Bone marrow (tissue), 2 donors: ENCODE measurements at regions not wholly inside any gene's neighbourhood (a gene's known extent, or its start where the extent isn't known, plus 50 kb on each side); places are given as distances from the start of the nearest gene placed in this dataset.
A peak's percentile ranks its signal among the peaks of the same experiment; 100 is the strongest.

Experiments used
- DNase-seq, 2 donors: peaks; one replicate each; lab custom pipeline; 2025; lab: John Stamatoyannopoulos, UW

DNA sequence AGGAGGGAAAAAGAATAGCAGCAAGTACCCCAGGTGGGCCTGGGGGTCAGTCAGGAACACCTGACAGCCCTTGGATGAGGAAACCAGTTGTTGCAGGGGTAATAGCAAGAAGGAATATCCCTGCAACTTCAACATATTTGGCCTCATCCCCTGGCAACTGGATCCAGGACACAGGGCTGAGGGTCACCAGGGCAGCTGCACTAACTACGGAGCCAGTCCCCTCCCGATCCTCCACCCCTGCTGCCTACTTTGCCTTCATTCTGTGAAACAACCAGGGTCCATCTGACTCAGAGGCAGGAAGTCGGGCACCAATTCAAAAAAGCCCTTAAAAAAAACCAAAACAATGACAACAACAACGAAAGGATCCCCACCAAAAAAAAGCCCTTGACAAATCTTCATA is 52.9 kb downstream of the FRMPD3 start:
- DNase-seq, result no peak

DNA sequence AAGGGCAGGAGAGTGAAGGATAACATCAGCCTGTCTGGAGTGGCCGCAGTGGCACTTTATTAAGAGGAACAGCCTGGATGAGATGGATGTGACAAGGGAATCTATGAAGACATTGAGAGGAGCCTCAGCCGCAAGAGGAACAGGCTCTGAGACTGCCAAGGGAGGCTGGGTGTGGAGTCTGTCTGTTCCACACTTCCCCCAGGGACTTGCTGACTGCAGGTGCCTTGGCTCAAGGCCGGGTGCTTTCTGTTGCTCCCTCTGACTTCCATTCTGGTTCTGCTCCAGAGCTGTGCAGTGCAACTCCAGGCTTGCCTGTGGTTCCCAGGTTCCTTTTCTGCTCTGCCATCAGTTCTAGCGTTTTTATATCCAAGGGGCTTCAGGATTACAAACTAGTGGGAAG is 54.6 kb downstream of the FRMPD3 start:
- DNase-seq, result no peak

DNA sequence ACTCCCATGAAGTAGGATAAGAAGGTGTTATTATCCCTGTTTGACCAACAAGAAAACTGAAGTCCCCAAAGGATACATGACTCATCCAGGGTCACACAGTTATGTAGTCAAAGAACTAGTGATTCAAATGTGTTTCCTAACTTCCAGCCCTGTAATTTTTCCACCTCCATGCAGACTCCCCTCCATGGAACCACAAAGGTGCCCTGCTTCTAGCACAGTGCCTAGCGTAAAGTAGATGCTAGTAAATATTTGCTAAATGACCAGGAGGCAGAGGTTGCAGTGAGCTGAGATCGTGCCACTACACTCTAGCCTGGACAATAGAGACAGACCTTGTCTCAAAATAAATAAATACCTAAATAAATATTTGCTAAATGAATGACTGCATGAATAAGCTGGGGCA is 55.8 kb downstream of the FRMPD3 start:
- DNase-seq, result no peak

- no peak for DNase-seq
Observed at GRCh38 chrX:107506596-107507031, 57.2 kb downstream of the FRMPD3 start.

GRCh38 chrX:107507093-107507743 is 57.8 kb downstream of the FRMPD3 start:
- no peak for DNase-seq

DNA sequence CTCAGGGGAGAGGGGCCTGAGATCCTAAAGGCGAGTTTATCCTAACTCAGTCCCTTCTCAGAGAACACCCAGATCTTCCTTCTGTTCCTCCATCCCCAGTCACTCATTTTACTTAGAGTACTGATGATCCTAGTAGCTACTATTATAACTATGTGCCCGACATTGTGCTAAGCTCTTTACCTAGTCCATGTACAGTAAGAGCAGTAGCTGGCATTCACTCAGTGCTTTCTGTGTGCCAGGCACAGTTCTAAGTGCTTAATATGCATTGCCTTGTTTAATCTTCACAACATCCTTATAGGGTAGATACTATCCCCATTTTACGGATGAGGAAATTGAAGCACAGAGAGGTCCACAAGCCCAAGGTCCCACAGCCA is 58.3 kb downstream of the FRMPD3 start:
- DNase-seq, result no peak

DNA sequence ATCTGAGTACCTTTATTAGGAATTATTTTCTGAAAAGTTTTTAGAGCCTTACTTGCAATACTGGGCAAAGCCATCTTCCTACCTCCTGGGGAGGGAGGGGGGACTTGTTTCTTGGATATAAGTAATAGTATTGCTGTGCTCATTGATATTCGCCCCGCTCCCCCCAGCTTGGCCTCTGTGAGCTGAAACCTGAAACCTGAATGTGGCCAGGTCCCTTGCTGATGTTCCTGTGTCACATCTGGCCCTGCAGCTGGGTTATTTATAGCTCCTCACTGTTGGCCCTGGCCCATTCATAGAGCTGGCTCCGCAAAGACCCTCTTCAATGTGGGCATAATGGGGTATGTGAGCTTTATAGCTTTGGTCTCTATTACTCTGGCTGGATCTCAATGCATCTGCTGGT is 59.5 kb downstream of the FRMPD3 start:
- no peak for DNase-seq

- no peak for DNase-seq
Observed at GRCh38 chrX:107514944-107515343, 65.5 kb downstream of the FRMPD3 start.

- DNase-seq, result no peak
Observed at GRCh38 chrX:107521877-107522586, 72.6 kb downstream of the FRMPD3 start.

- DNase-seq, result no peak
Observed at GRCh38 chrX:107522901-107523300, 73.4 kb downstream of the FRMPD3 start.

DNA sequence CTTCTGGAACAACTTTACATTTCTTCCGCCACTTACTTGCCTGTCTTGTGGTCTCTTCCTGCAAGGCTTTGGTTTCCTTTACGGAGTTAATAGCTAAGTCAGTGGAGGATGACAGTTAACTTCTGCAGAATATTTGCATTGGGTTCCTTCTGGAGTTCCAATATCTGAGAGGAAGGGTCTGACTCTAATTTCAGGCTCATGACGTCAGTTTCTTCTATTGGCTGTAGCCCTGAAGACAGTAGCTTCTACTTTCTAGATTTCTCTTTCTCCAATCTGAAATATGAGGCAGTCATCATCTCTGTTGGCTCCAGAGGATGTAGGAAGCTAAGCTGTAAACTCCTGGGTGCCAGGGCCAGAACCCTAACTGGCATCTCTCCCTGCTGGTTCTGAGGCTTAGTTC is 76.7 kb downstream of the FRMPD3 start:
- DNase-seq, result no peak

GRCh38 chrX:107530141-107530540 is 80.7 kb downstream of the FRMPD3 start:
- no peak for DNase-seq

DNA sequence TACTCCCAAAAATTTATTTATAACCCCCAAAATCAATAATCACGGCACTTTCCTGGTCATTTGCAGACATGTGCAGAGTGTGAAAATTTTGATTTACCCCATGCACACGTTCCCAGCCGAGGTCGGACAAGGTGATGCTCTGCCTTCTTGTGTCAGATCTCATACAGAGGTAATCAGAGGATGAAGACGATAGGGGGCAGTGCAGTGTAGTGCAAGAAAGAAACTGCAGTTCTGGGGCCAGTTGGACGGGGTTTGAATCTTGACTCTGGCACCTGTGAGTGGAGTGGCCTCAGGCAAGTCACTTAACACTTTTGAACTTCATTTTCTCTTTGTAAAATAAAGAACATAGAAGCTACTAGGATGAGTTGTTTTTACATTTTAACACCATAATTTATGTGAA is 88.4 kb downstream of the FRMPD3 start:
- DNase-seq, result peak in 1 of 2 donors; percentile 7

- DNase-seq, result no peak
Observed at GRCh38 chrX:107541244-107541643, 87.1 kb upstream of the PRPS1 start.

- DNase-seq, result no peak
Observed at GRCh38 chrX:107542040-107542439, 86.3 kb upstream of the PRPS1 start.

DNA sequence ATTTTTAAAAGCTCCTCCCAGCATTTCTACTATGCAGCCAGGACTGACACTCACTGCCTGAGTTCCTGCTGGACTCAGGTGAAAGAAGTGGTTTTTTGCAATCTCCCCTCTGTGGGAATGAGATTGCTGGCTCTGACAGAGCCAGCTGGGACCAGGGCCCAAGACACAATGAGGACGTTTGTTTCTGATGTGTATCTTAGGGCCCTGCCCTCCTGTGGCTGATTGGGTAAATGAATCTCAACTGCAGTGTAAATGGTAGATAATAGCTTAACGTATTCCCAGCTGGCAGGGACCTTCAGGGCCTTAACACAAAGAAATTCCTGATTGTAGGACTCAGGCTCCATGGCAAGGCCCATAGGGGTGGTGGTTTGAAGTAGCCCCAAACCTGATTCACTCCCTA is 85.8 kb upstream of the PRPS1 start:
- no peak for DNase-seq

DNA sequence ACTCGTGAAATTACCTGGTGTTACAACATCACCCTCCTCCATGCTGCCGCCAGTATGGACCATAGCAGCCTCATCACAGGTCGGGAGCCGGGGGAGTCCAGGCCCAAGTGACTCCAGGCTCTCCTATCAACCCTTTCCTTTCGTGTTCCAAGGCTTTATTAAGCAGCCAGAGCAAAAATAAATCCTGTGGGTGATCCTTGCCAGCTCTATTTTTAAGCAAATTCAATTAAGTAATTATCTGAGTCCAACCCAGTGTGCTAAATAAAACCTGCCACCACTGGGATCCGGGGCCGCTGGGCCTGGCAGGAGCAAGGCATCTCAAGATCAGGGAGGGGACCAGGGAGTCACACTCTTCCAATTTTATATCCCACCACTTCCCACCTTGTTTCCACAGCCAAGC is 80.7 kb upstream of the PRPS1 start:
- DNase-seq, result no peak

DNA sequence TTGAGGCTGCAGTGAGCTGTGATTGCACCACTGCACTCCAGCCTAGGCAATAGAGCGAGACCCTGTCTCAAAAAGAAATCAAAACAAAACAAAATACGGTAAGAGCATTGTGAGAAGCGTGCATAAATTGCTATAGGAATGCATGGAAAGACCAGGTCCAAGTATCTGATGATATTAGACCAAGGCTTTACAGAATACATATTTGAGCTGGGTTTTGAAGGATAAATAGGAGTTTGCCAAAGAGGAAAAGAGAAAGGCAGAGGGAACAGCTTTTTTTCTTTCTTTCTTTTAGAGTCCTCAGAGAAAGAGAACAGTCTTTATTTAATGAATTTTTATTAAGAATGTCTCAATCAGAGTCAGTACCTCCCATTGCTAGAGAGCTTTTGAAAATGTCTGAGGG is 79.5 kb upstream of the PRPS1 start:
- DNase-seq, result no peak

- no peak for DNase-seq
Observed at GRCh38 chrX:107549504-107549903, 78.8 kb upstream of the PRPS1 start.

GRCh38 chrX:107551546-107551945 is 76.8 kb upstream of the PRPS1 start:
- DNase-seq, result no peak

GRCh38 chrX:107552930-107553329 is 75.4 kb upstream of the PRPS1 start:
- DNase-seq, result no peak

GRCh38 chrX:107556967-107557366 is 71.3 kb upstream of the PRPS1 start:
- no peak for DNase-seq

DNA sequence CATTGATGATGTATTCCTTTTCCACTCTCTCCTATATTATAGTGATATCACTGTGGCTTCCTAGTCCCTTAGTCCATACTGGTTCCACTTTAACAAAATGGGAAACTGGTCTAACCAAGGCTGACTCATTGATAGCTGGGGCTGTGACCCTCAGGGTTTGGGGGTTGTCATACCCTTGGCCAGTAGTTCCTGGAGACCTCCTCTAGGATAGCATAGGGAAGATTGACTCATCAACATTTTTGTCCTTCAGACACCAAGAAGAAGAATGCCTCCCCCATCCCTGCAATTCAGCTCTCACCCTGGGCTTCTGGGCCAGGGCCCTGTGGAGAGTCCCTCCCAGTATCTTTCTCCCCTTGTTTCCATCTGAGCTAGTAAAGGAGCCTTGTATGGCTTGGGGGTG is 68.8 kb upstream of the PRPS1 start:
- DNase-seq, result no peak

- DNase-seq, result no peak
Observed at GRCh38 chrX:107560041-107560440, 68.3 kb upstream of the PRPS1 start.
